ENCODE measurements at regions not wholly inside any gene's neighbourhood (a gene's known extent, or its start where the extent isn't known, plus 50 kb on each side); places are given as distances from the start of the nearest gene placed in this dataset.

- DNase-seq (ENCODE audit: low read depth, low spot score), result no peak
Observed at GRCh38 chr6:14065350-14065749, 52.2 kb upstream of the CD83 start.

GRCh38 chr6:14066782-14067406 is 50.7 kb upstream of the CD83 start:
- DNase-seq (ENCODE audit: low read depth, low spot score), result peak; percentile 52

GRCh38 chr6:14067656-14068055 is 49.9 kb upstream of the CD83 start:
- DNase-seq (ENCODE audit: low read depth, low spot score), result no peak
